Ecto neural progenitor cell (in vitro differentiated cells): ENCODE measurements at regions not wholly inside any gene's neighbourhood (a gene's known extent, or its start where the extent isn't known, plus 50 kb on each side); places are given as distances from the start of the nearest gene placed in this dataset.

Experiments used
- DNase-seq: peaks from one replicate; pipeline ENCODE4 v3.0.0-alpha.2; 2018; ENCODE audit warnings: low spot score

GRCh38 chr12:11568155-11568761 is 81.2 kb upstream of the ETV6 start:
- no peak for DNase-seq

- DNase-seq = no peak
Observed at GRCh38 chr12:11568762-11569478, 80.6 kb upstream of the ETV6 start.

- DNase-seq = no peak
Observed at GRCh38 chr12:11569716-11570115, 79.8 kb upstream of the ETV6 start.

GRCh38 chr12:11573880-11574279 is 75.6 kb upstream of the ETV6 start:
- no peak for DNase-seq

GRCh38 chr12:11576104-11576503 is 73.4 kb upstream of the ETV6 start:
- no peak for DNase-seq

DNA sequence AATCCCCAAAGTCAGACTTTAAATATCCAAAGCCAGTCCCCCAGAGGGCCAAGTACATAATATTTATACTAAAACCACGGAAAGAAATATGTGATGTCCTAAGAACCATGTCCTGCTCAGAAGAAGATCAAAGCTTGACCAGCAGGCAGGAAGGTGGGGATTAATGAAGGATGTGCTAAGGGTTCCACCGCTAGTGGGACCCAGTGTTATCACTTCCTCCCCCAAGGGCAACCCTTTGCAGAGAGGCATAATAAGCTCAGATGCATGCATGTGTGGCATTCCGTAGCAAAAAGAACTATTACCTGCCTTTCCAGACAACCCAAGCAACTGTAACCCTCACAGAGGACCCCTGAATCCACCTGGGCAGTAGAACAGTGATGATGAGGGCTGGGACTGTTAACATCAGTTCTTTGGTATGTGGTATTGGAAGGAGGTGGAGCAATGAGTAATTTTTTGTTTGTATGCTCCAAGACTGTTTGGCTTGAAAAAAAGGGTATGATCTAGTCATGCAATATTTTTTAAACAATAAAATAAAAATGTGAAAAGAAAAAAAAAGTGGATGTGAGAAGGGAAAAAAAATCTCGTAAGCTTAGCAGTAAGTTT is 71.7 kb upstream of the ETV6 start:
- no peak for DNase-seq

DNA sequence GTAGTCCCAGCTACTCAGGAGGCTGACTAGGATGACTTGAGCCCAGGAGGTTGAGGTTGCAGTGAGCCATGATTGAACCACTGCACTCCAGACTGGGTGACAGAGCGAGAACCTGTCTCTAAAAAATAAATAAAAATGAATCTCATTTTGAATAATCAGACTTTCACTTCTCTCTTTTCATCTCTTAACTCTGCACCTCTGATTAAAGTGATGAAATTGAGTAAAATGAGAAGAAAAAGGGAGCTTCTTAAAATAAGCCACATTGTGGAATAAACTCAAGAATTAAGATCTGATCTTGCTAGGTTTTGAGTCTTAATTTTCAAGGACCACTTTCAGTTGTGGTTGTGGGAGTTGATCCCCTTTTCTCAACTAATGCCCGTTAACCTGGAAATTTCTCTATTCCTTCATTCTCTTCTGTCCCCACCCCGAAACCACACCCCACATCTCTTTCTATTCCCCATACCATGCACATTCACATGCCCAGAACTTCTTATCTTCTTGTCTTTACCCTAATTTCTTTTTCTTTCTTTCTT is 70.9 kb upstream of the ETV6 start:
- no peak for DNase-seq

DNA sequence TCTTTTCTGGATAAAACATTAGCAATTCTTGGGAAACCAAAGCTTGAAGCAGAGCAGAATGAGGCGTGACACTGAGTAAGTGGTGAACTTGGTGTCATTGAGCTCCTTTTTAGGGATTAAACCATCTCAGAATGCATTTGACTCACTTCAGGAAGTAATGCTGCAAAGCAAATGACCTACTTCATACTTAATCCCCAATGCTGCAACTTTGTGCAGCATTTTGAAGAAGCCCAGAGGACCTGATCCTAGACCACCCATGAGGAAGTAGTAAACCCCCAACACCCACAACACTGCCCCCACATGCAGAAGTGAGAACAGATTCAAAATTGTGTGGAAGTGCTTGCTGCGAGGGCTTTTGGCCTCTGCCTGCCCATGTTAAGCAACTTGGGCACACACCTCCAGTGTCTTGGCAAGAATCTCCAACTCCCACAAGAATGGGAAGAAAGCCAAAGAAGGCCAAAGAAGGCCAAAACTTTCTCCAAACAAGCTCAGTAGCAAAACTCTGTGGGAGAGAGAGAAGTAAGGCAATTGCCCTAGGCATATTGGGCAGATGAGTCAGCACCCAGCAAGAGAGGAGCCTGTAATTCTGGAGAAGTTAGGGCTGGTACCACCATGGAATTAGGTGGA is 69.2 kb upstream of the ETV6 start:
- DNase-seq = no peak

- DNase-seq = peak; percentile 62
Observed at GRCh38 chr12:11581179-11581755, 68.2 kb upstream of the ETV6 start.

- DNase-seq = no peak
Observed at GRCh38 chr12:11584221-11584855, 65.1 kb upstream of the ETV6 start.

DNA sequence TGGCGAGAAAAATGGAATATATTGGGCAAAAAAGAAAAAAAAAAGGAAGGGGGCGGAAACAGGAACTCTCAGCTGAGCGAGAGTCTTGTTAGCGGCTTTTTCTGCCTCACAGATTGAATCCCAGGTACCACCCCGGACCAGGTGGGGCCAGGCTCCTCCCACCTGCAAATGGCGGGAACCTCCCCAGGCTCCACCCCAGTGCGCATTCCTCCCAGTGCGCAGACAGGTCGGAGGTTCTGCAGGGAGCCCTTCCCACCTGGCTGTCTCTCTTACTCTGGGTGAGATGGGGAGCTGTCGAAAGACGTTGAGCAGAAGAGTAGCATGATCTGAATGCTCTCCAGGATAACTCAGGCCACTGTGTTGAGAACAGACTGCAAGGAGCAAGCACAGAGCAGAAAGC is 57.0 kb upstream of the ETV6 start:
- DNase-seq = no peak

GRCh38 chr12:11593013-11593412 is 56.5 kb upstream of the ETV6 start:
- DNase-seq = no peak

DNA sequence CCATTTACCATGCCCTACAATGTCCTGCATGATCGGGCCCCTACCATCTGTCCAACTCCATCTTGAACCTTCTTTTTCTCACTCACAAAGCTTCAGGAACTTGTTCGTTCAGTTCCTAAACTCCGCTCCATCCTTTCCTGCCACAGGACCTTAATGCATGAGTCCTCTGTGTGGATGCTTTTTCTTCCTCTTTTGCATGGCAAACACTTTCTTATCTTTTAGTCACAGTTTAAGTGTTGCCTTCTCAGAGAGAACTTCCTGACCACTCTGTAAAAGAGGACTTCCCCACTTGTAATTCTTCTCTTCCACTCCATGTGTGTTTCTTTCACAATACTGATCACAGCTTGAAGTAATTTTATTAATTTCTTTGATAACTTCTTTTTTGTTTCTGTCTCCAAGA is 54.4 kb upstream of the ETV6 start:
- DNase-seq = no peak

DNA sequence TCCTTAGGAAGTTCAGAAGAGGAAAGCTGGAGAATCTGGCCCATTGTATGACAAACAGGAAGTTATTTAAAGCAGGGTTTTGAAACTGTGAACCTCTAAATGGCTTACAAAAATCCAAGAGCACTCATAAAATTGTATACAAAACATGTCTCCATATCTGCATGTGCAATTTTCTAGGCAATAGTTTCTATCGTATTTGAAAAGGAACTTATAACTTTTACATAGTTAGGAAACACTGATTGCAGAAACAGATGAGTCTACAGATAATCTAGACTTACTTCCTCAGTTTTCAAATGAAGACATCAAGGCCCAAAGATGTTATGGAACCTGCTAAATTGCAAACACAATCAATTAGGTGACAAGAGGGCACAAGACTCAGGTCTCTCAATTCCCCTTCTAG is 53.3 kb upstream of the ETV6 start:
- no peak for DNase-seq

- DNase-seq = no peak
Observed at GRCh38 chr12:11598900-11599299, 50.6 kb upstream of the ETV6 start.
